Cardiac muscle cell (in vitro differentiated cells and primary cell): ENCODE measurements at regions not wholly inside any gene's neighbourhood (a gene's known extent, or its start where the extent isn't known, plus 50 kb on each side); places are given as distances from the start of the nearest gene placed in this dataset.

Experiments
- DNase-seq, 2 donors: peaks; one replicate each; pipeline versions ENCODE4 v3.0.0 to v3.0.0-alpha.2; 2010 to 2017; ENCODE audit warnings: low read depth in 1 of 2, low spot score in 1 of 2
- H3K27ac ChIP-seq: fragments of 200-600 bp; sonication (generic); 2 replicates; pipeline ENCODE4 v1.5.1; 2016
- H3K27me3 ChIP-seq: fragments of 200-600 bp; sonication (generic); 2 replicates; pipeline ENCODE4 v1.6.0; 2016; ENCODE audit warnings: control low read depth
- H3K36me3 ChIP-seq: fragments of 200-600 bp; sonication (generic); 2 replicates; pipeline ENCODE4 v1.5.1; 2016; ENCODE audit warnings: control low read depth
- H3K4me1 ChIP-seq: fragments of 200-600 bp; sonication (generic); 2 replicates; pipeline ENCODE4 v1.8.1; 2017; ENCODE audit warnings: low read depth, mild to moderate bottlenecking, mixed run types
- H3K4me3 ChIP-seq: fragments of 200-600 bp; sonication (generic); 2 replicates; pipeline ENCODE4 v1.5.1; 2016; ENCODE audit warnings: mild to moderate bottlenecking
- H3K9me3 ChIP-seq: fragments of 200-600 bp; sonication (generic); 2 replicates; pipeline ENCODE4 v1.5.1; 2017; ENCODE audit warnings: low read depth, mild to moderate bottlenecking, control low read depth
- TF ChIP-seq, protein P1 (sequence below): IDR thresholded peaks from 2 replicates; pipeline ENCODE4 v1.5.1; 2012; ENCODE audit warnings: low read depth, mild to moderate bottlenecking, low read length

GRCh38 chr10:112871021-112871420 is 79.0 kb upstream of the TCF7L2 start:
- H3K27me3 ChIP-seq = no peaks in the 10 kb centered on the region
- H3K27ac ChIP-seq = no peak overlapping the region
- H3K4me3 ChIP-seq = no peak overlapping the region
- H3K4me1 ChIP-seq = no peaks in the 10 kb centered on the region
- TF ChIP-seq, protein P1, sequence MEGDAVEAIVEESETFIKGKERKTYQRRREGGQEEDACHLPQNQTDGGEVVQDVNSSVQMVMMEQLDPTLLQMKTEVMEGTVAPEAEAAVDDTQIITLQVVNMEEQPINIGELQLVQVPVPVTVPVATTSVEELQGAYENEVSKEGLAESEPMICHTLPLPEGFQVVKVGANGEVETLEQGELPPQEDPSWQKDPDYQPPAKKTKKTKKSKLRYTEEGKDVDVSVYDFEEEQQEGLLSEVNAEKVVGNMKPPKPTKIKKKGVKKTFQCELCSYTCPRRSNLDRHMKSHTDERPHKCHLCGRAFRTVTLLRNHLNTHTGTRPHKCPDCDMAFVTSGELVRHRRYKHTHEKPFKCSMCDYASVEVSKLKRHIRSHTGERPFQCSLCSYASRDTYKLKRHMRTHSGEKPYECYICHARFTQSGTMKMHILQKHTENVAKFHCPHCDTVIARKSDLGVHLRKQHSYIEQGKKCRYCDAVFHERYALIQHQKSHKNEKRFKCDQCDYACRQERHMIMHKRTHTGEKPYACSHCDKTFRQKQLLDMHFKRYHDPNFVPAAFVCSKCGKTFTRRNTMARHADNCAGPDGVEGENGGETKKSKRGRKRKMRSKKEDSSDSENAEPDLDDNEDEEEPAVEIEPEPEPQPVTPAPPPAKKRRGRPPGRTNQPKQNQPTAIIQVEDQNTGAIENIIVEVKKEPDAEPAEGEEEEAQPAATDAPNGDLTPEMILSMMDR = no peak
- H3K36me3 ChIP-seq = no peaks in the 10 kb centered on the region
- DNase-seq = no peak
- H3K9me3 ChIP-seq = no peaks in the 10 kb centered on the region

DNA sequence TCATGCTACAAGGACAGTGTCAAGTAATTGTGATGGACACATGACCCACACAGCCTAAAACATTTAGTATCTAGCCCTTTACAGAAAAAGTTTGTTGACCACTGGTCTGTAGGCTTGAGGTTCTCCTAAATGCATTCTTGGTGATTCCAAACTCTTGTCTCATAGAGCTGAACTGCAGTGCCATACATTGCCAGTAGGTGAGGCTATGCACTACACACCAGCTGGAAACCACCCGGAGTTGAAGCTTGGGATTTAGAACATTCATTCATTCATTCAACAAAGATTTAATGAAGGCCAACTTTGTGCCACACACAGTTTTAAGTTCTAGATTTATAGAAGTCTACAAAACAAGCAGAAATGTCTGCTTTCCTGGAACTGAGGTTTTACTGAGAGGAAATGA is 77.3 kb upstream of the TCF7L2 start:
- Histone ChIP-seq H3K36me3 (no peaks in the 10 kb centered on the region), H3K27ac (no peak overlapping the region), H3K9me3 (no peaks in the 10 kb centered on the region), H3K4me1 (no peaks in the 10 kb centered on the region), H3K27me3 (no peaks in the 10 kb centered on the region), H3K4me3 (no peak overlapping the region)
- TF ChIP-seq, protein P1 = peak; percentile 30
- DNase-seq = no peak

DNA sequence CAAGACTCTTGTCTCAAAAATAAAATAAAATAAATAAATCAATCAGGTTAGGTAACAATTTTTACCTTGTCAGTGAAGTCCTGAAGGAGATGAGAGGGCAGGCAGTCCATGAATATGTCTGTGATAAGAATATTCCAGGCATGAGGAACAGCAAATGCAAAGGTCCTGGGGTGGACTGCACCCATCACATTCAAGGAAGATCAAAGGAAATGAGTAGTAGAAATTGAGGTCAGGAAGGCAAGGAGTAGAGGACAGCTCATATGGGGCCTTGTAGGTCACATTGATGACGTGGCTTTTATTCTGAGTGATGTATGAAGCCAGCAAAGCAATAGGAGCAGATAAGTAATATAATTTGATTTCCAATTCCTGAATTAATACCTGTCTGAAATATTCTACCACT is 76.5 kb upstream of the TCF7L2 start:
- Histone ChIP-seq H3K27ac (no peak overlapping the region), H3K4me1 (no peaks in the 10 kb centered on the region), H3K36me3 (no peaks in the 10 kb centered on the region), H3K4me3 (no peak overlapping the region), H3K27me3 (no peaks in the 10 kb centered on the region), H3K9me3 (no peaks in the 10 kb centered on the region)
- TF ChIP-seq, protein P1 = no peak
- no peak for DNase-seq

- Histone ChIP-seq H3K4me1 (no peaks in the 10 kb centered on the region), H3K4me3 (no peak overlapping the region), H3K27me3 (no peaks in the 10 kb centered on the region), H3K9me3 (no peaks in the 10 kb centered on the region), H3K27ac (no peak overlapping the region), H3K36me3 (no peaks in the 10 kb centered on the region)
- TF ChIP-seq, protein P1 = no peak
- no peak for DNase-seq
Observed at GRCh38 chr10:112874982-112875381, 75.1 kb upstream of the TCF7L2 start.

- peak in 1 of 2 donors; percentile 76 for DNase-seq
- Histone ChIP-seq H3K4me3 (no peak overlapping the region), H3K27ac (no peak overlapping the region), H3K27me3 (no peaks in the 10 kb centered on the region), H3K9me3 (no peaks in the 10 kb centered on the region), H3K36me3 (no peaks in the 10 kb centered on the region), H3K4me1 (no peaks in the 10 kb centered on the region)
- TF ChIP-seq, protein P1 = no peak
Observed at GRCh38 chr10:112875476-112876267, 74.4 kb upstream of the TCF7L2 start.
